ENCODE measurements at regions not wholly inside any gene's neighbourhood (a gene's known extent, or its start where the extent isn't known, plus 50 kb on each side); places are given as distances from the start of the nearest gene placed in this dataset.
A peak's percentile ranks its signal among the peaks of the same experiment; 100 is the strongest.

- Histone ChIP-seq H3K4me1 (peaks cover 17% of the 10 kb centered on the region), H3K27ac (peak overlapping the region in 1 of 2 donors; percentile 76), H3K4me3 (peak overlapping the region; percentile 42 to 53), H3K9me3 (no peaks in the 10 kb centered on the region), H3K27me3 (no peaks in the 10 kb centered on the region), H3K36me3 (ENCODE audit: low read depth, missing control alignments) (no peaks in the 10 kb centered on the region)
- peak; percentile 40 for DNase-seq
- 0 to 1% methylated on average over 1 to 62 of the region's 71 CpGs for WGBS, 2 donors
- TF ChIP-seq, protein P1, sequence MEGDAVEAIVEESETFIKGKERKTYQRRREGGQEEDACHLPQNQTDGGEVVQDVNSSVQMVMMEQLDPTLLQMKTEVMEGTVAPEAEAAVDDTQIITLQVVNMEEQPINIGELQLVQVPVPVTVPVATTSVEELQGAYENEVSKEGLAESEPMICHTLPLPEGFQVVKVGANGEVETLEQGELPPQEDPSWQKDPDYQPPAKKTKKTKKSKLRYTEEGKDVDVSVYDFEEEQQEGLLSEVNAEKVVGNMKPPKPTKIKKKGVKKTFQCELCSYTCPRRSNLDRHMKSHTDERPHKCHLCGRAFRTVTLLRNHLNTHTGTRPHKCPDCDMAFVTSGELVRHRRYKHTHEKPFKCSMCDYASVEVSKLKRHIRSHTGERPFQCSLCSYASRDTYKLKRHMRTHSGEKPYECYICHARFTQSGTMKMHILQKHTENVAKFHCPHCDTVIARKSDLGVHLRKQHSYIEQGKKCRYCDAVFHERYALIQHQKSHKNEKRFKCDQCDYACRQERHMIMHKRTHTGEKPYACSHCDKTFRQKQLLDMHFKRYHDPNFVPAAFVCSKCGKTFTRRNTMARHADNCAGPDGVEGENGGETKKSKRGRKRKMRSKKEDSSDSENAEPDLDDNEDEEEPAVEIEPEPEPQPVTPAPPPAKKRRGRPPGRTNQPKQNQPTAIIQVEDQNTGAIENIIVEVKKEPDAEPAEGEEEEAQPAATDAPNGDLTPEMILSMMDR (IDR thresholded peaks at IDR 0.05) = peak in 1 of 3 experiments; percentile 12
- TF ChIP-seq POLR2A (IDR thresholded peaks at IDR 0.05) = no peak
- intact Hi-C loops (cut with DNase I; ENCODE audit: low total_unique reads) = loop anchor here (10.0 kb wide), 1 partner anchor 167 kb away; no protein-coding TSS in a partner anchor
These were observed 92.4 kb downstream of the NCR2 start for GRCh38 chr6:41427642-41428335.

DNA sequence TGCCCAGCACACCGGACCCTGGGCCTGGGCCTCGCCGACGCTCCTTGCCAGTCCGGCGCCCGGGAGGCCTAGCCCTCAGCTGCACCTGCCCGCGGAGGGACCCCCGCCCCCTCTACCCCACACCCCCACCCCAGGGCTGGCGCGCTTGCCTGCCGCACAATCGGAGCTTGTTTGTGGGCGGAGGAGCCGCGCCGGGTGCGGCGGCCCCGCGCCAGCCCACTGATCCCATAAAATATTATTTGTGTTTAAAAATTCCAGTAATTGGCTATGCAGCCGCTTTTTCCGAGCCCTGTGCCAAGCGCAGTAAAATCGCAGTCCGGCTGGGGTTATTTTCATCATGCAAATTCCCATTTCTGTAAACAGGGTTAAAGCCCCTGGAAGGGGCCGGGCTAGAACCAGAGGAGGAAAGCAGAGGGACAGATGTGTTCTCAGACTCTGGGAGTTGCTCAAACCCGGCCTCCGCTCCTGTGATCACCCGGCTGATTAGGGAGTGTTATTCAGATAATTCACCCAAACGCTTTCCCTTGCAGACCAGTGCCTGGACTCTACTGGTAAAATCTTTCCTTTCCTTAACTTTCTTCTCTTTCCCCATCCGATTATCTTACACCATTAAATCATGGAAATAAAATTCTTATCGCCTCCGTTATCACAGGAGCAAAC lies 93.1 kb downstream of the NCR2 start:
- Histone ChIP-seq H3K27ac (peak overlapping the region in 1 of 2 donors; percentile 76), H3K9me3 (no peaks in the 10 kb centered on the region), H3K4me1 (peaks cover 17% of the 10 kb centered on the region), H3K36me3 (ENCODE audit: low read depth, missing control alignments) (no peaks in the 10 kb centered on the region), H3K27me3 (no peaks in the 10 kb centered on the region), H3K4me3 (peak overlapping the region; percentile 42 to 53)
- intact Hi-C loops (cut with DNase I; ENCODE audit: low total_unique reads) = loop anchor here (10.0 kb wide), 1 partner anchor 166 kb away; no protein-coding TSS in a partner anchor
- DNase-seq = peak; percentile 42
- WGBS, 2 donors = 1 to 3% methylated on average over 21 to 34 of the region's 35 CpGs
- no peak for TF ChIP-seq POLR2A (IDR thresholded peaks at IDR 0.05)
- TF ChIP-seq, protein P1 (IDR thresholded peaks at IDR 0.05) = no peak

DNA sequence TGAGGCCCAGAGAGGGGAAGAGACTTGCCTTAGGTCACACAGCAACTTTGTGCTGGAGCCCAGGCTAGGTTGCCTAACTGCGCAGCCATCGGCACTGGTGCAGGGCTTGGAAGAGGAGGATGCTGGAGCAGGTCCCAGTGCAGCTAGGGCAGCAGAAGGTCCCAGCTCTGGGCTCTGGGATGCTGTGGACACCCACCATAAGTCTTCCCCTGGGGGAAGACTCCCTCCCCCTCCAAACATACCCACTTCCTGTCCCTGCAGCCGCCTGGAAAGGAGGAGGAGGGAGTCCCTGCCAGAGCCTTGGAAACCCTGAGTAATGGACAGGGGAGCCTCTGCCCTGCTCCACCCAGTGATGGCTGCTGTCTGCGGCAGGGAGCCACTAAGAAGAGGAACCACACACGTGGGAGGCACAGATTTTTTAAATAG lies 93.6 kb downstream of the NCR2 start:
- Histone ChIP-seq H3K9me3 (no peaks in the 10 kb centered on the region), H3K4me3 (no peak overlapping the region), H3K27ac (peak overlapping the region in 1 of 2 donors; percentile 76), H3K36me3 (ENCODE audit: low read depth, missing control alignments) (no peaks in the 10 kb centered on the region), H3K27me3 (no peaks in the 10 kb centered on the region), H3K4me1 (peaks cover 17% of the 10 kb centered on the region)
- peak; percentile 65 for DNase-seq
- intact Hi-C loops (cut with DNase I; ENCODE audit: low total_unique reads) = loop anchor here (10.0 kb wide), 1 partner anchor 166 kb away; no protein-coding TSS in a partner anchor
- no peak for TF ChIP-seq POLR2A (IDR thresholded peaks at IDR 0.05)
- TF ChIP-seq, protein P1 (IDR thresholded peaks at IDR 0.05) = no peak
- WGBS, 2 donors = 2 to 9% methylated on average over 5 of the region's 5 CpGs

DNA sequence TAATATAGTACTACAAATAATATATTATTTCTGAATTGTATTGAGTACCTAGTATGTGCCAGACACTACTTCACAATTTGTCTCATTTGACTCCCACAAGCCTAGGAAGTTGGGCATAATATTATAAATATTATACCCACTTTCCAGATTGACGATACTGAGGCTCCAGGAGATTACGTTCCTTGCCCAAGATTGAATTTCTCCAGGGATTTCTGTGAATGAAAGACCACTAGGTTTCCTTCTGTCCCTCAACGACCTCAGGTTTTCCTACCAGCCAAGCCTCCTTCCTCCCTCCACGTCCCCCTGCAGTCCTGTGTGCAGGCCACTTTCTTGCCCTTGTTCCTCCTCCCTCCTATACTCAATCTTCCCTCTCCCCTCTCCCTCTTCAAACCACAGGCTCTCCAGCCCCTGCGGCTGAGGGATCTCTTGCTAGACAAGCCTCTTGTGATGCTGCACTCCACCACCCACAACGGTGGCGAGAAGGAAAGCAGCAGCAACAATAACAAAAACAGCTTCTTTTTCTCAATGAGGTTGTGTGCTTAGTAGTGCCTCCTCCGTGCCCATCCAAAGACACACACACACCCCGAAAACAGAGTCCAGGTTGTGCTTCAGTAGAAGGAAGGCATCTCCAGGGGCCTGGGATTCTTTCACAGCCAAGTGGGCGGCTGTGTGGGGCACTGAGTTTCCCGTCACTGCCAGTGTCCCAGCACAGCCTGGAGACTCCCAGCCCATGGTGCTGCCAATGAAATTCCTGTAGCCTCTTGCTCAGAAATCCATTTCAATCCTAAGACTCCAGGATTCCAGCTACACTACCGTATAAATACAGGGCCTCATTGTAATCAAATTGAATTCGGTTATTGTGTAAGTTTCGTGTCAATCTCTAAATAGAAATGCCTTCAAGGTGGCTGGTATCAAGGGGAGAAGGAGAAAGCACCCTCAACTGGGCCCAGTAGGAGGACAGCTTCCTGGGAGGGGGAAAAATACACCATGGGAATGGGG lies 94.4 kb downstream of the NCR2 start:
- peaks cover 19% of the 10 kb centered on the region for H3K4me1 ChIP-seq
- 55 to 58% methylated on average over 12 to 14 of the region's 14 CpGs for WGBS, 2 donors

More for the DNA sequence above, 94.4 kb downstream of the NCR2 start:
- no peak overlapping the region for H3K27ac ChIP-seq
- intact Hi-C loops (cut with DNase I; ENCODE audit: low total_unique reads) = loop anchor here (10.0 kb wide), 1 partner anchor 165 kb away; no protein-coding TSS in a partner anchor
- no peak overlapping the region for H3K4me3 ChIP-seq
- no peaks in the 10 kb centered on the region for H3K9me3 ChIP-seq
- no peak for DNase-seq
- H3K36me3 ChIP-seq (ENCODE audit: low read depth, missing control alignments) = no peaks in the 10 kb centered on the region
- TF ChIP-seq, protein P1 (IDR thresholded peaks at IDR 0.05) = no peak
- no peak for TF ChIP-seq POLR2A (IDR thresholded peaks at IDR 0.05)
- no peaks in the 10 kb centered on the region for H3K27me3 ChIP-seq
